RPMI7951 (cell line): ENCODE measurements at regions not wholly inside any gene's neighbourhood (a gene's known extent, or its start where the extent isn't known, plus 50 kb on each side); places are given as distances from the start of the nearest gene placed in this dataset.

Experiments used
- DNase-seq: peaks from one replicate; pipeline ENCODE4 v3.0.0-alpha.2; 2012; ENCODE audit warnings: low read depth

DNA sequence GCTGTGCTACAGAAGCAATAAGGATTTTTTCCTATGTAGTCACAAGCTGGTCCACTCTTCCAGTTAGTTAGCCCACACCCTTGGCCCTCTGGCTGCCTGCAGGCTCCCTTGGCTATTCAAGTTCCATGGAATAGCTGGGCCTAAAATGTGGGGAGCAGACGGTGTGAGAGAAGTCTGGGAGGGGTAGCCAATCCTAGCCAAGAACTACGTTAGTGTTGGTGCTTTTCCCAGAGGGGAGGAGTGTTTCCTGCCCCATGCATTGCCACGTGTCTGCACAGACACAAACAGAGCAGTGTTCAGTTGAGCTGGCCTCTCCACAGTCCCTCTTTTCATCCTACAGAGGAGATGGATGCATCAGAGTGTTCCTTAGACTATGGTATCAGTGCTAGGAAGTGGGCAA is 59.0 kb upstream of the IPO9 start:
- DNase-seq = peak; percentile 79

GRCh38 chr1:201771466-201771865 is 57.5 kb upstream of the IPO9 start:
- no peak for DNase-seq

- no peak for DNase-seq
Observed at GRCh38 chr1:201772178-201772577, 56.8 kb upstream of the IPO9 start.

GRCh38 chr1:201773764-201774163 is 55.2 kb upstream of the IPO9 start:
- DNase-seq = no peak

GRCh38 chr1:201774224-201774982 is 54.6 kb upstream of the IPO9 start:
- DNase-seq = no peak

DNA sequence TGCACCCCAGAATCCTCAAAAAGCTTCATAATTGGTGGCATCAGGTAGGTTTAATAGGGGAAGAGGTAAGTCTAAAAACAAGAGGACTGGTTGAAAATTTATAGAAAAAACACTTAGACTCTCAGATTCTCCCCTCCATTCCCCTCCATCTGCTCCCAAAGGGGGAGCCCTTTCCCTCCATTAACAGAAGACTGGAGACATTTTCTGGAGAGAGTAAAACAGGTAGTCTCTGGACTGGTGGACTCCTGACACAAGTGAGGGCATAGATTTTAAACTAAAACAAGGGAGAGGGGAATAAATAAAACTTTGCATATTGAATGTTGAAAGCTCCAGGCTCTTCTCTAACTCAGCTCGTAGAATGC is 54.0 kb upstream of the IPO9 start:
- DNase-seq = no peak

GRCh38 chr1:201775380-201775779 is 53.6 kb upstream of the IPO9 start:
- no peak for DNase-seq

DNA sequence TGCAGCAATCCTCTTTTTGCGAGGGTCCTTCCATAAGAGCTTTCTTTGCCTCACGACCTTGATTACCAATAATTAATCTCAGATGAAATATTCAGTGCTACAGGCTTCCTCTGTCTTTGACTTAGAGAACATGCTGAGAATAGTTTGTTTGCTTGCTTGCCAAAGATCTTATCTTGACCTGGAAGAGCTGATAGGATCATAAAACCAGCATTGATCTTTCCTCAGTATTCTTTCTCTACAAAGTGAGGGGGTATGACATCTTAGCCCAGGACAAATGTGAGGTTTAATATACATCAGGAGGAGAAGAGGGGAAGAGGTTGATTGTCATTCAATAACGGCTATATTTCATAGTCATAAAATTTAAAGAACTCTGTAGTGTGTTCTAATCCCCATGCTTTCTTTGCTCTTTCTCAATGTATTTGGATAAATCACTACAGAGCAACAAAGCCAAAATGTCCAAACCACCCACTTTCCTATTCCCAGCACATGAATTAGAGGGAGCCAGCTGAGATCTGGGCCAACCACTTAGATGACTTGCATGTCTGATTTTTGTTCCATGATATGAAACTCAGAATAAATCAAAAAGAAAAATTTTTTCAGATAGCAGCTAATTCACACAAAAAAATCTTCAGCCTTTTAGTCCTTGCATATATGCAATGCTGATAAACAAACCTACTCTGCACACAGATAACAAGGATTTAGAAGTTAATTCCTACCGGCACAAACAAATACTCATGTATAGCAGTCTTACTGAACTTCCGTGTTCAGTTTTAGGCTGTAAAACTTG is 50.5 kb upstream of the IPO9 start:
- DNase-seq = no peak
